GM12878 (cell line): ENCODE measurements at regions not wholly inside any gene's neighbourhood (a gene's known extent, or its start where the extent isn't known, plus 50 kb on each side); places are given as distances from the start of the nearest gene placed in this dataset.

ENCODE experiments used
- ATAC-seq: fragments of 200-7000 bp; cut with Tn5 transposase; 3 replicates; pipeline ENCODE4 v1.9.1; 2020; ENCODE audit warnings: mild to moderate bottlenecking, moderate library complexity
- BruUV-seq: library from RNA; stranded (reverse); fragments of 400-500 nt; replicated peaks from 2 replicates; lab custom pipeline; 2021; lab: Mats Ljungman, UMichigan
- CTCF ChIA-PET: fragments of 300-600 bp; sonication (Branson Sonifier 250); formaldehyde crosslinking; extraction: SDS; loops from one replicate; lab custom pipeline; 2021; ENCODE audit warnings: inconsistent platforms; lab: Yijun Ruan, JAX
- POLR2A ChIA-PET: fragments of 350-600 bp; formaldehyde crosslinking; extraction: SDS; loops from one replicate; lab custom pipeline; 2021; ENCODE audit warnings: inconsistent platforms; lab: Charles Lee
- RAD21 ChIA-PET: fragments of 300-600 bp; sonication (Branson Sonifier 250); formaldehyde crosslinking; loops from one replicate; lab custom pipeline; 2023; ENCODE audit warnings: antibody characterized with exemption; ENCODE audit not compliant: unreplicated experiment; lab: Charles Lee
- SMC1A ChIA-PET: fragments of 300-600 bp; sonication (Branson Sonifier 250); formaldehyde crosslinking; loops from one replicate; lab custom pipeline; 2023; ENCODE audit not compliant: unreplicated experiment, uncharacterized antibody; lab: Charles Lee
- DNase-seq: peaks from one replicate; pipeline ENCODE4 v3.0.0-alpha.2; 2011; ENCODE audit warnings: low read depth, low spot score
- FAIRE-seq: peaks from 3 replicates; lab custom pipeline; 2011; peaks lifted over from hg19 to GRCh38; lab: Jason Lieb, UNC
- H2AFZ ChIP-seq: 2 replicates; pipeline ENCODE4 v1.6.0; 2011; ENCODE audit warnings: low read depth, low read length, control low read depth; ENCODE audit not compliant: control insufficient read depth
- H3K27ac ChIP-seq: 2 replicates; pipeline ENCODE4 v1.5.1; 2011; ENCODE audit warnings: control low read depth; ENCODE audit not compliant: control insufficient read depth, insufficient read depth
- H3K27me3 ChIP-seq, 2 experiments: replicated peaks in 1 of 2; 2 replicates each; pipeline versions ENCODE4 v1.6.0 to v1.6.1; 2011; ENCODE audit warnings: low read length in 1 of 2; ENCODE audit not compliant: control insufficient read depth in 2 of 2, insufficient read depth in 2 of 2
- H3K36me3 ChIP-seq, 2 experiments: 2 replicates each; pipeline ENCODE4 v1.5.1; 2011; ENCODE audit warnings: low read length in 1 of 2; ENCODE audit not compliant: control insufficient read depth in 2 of 2, insufficient read depth in 2 of 2
- H3K4me1 ChIP-seq: 2 replicates; pipeline ENCODE4 v1.6.1; 2011; ENCODE audit warnings: mild to moderate bottlenecking, low read length, moderate library complexity, mixed read lengths; ENCODE audit not compliant: control insufficient read depth, insufficient read depth
- H3K4me2 ChIP-seq: 2 replicates; pipeline ENCODE4 v1.6.0; 2011; ENCODE audit warnings: control low read depth; ENCODE audit not compliant: control insufficient read depth, insufficient read depth
- H3K4me3 ChIP-seq: fragments of 200-600 bp; sonication (generic); 2 replicates; pipeline ENCODE4 v1.5.1; 2016
- H3K79me2 ChIP-seq: 2 replicates; pipeline ENCODE4 v1.6.0; 2011; ENCODE audit warnings: low read length; ENCODE audit not compliant: control insufficient read depth, insufficient read depth
- H3K9ac ChIP-seq: 2 replicates; pipeline ENCODE4 v1.8.0; 2011; ENCODE audit warnings: low read length, control low read depth, mixed read lengths; ENCODE audit not compliant: control insufficient read depth, insufficient read depth
- H3K9me3 ChIP-seq: replicated peaks from 3 replicates; pipeline ENCODE4 v1.5.1; 2011; ENCODE audit warnings: mild to moderate bottlenecking, low read length; ENCODE audit not compliant: control insufficient read depth, insufficient read depth
- H4K20me1 ChIP-seq: 2 replicates; pipeline ENCODE4 v1.6.0; 2011; ENCODE audit not compliant: control insufficient read depth, insufficient read depth
- BHLHE40 ChIP-seq, 2 experiments: fragments of 450-650 bp in 1 of 2; IDR thresholded peaks; 2 replicates each; pipeline ENCODE4 v1.6.1; 2011 to 2017; ENCODE audit warnings: low read depth in 2 of 2, borderline replicate concordance in 1 of 2, improper control_type of control experiment in 1 of 2, low read length in 1 of 2, mild to moderate bottlenecking in 1 of 2
- ESRRA ChIP-seq: IDR thresholded peaks from 2 replicates; pipeline ENCODE4 v1.6.1; 2012; ENCODE audit warnings: mild to moderate bottlenecking, low read length, improper control_type of control experiment
- FOS ChIP-seq: IDR thresholded peaks from 3 replicates; pipeline ENCODE4 v1.6.1; 2011; ENCODE audit warnings: borderline replicate concordance; ENCODE audit not compliant: insufficient read length; ENCODE audit errors: extremely low read depth
- FOXK2 ChIP-seq: fragments of 450-650 bp; IDR thresholded peaks from 2 replicates; pipeline ENCODE4 v1.6.1; 2017; ENCODE audit warnings: mild to moderate bottlenecking, moderate library complexity
- FOXM1 ChIP-seq: IDR thresholded peaks from 2 replicates; pipeline ENCODE4 v1.6.1; 2012; ENCODE audit warnings: low read depth, mild to moderate bottlenecking, inconsistent platforms, low read length, moderate library complexity
- HDAC6 ChIP-seq: fragments of 200-600 bp; sonication (generic); IDR thresholded peaks from one replicate; pipeline ENCODE4 v1.8.0; 2017; ENCODE audit warnings: antibody characterized with exemption; ENCODE audit not compliant: unreplicated experiment
- KAT2A ChIP-seq: conservative IDR thresholded peaks from 2 replicates; pipeline ENCODE4 v1.6.1; 2011; ENCODE audit warnings: low read depth, low read length; ENCODE audit not compliant: control insufficient read depth
- KLF5 ChIP-seq: fragments of 450-650 bp; IDR thresholded peaks from 2 replicates; pipeline ENCODE4 v1.6.1; 2014; ENCODE audit warnings: mild to moderate bottlenecking; ENCODE audit not compliant: partially characterized antibody
- MTA2 ChIP-seq: fragments of 450-650 bp; IDR thresholded peaks from 2 replicates; pipeline ENCODE4 v1.6.1; 2016; ENCODE audit warnings: low read depth, mild to moderate bottlenecking, moderate library complexity
- MYB ChIP-seq: fragments of 150-350 bp; IDR thresholded peaks from 2 replicates; pipeline ENCODE4 v1.6.1; 2014; ENCODE audit warnings: mild to moderate bottlenecking, low read depth, low read length, borderline replicate concordance
- NBN ChIP-seq: fragments of 450-650 bp; IDR thresholded peaks from 2 replicates; pipeline ENCODE4 v1.6.1; 2016
- NR2C2 ChIP-seq: IDR thresholded peaks from 2 replicates; pipeline ENCODE4 v1.6.1; 2011; ENCODE audit warnings: borderline replicate concordance, low read depth; ENCODE audit not compliant: control insufficient read depth, insufficient read length
- NRF1 ChIP-seq: conservative IDR thresholded peaks from 2 replicates; pipeline ENCODE4 v1.6.1; 2011; ENCODE audit warnings: mild to moderate bottlenecking, low read depth, low read length, improper control_type of control experiment
- POLR2AphosphoS2 ChIP-seq: IDR thresholded peaks from 2 replicates; pipeline ENCODE4 v1.6.1; 2011; ENCODE audit warnings: low read depth, mild to moderate bottlenecking, low read length, improper control_type of control experiment, moderate library complexity
- SUPT20H ChIP-seq: IDR thresholded peaks from 2 replicates; pipeline ENCODE4 v1.6.1; 2011; ENCODE audit warnings: low read depth, mild to moderate bottlenecking, low read length, moderate library complexity, borderline replicate concordance; ENCODE audit not compliant: control insufficient read depth
- TARDBP ChIP-seq: IDR thresholded peaks from 2 replicates; pipeline ENCODE4 v1.6.1; 2016; ENCODE audit warnings: borderline replicate concordance
- YY1 ChIP-seq: IDR thresholded peaks from 2 replicates; pipeline ENCODE4 v1.6.1; 2011; ENCODE audit warnings: low read depth, mild to moderate bottlenecking, low read length
- ZBED1 ChIP-seq: IDR thresholded peaks from 2 replicates; pipeline ENCODE4 v1.6.1; 2016; ENCODE audit warnings: borderline replicate concordance
- WGBS: methylation state at CpG from one replicate; pipeline ENCODE4 v1.1.6; 2016; ENCODE audit warnings: low lambda C conversion rate; ENCODE audit not compliant: insufficient replicate concordance, insufficient coverage; ENCODE audit errors: missing lambda C conversion rate; 5-methylcytosine and 5-hydroxymethylcytosine counted together
- in situ Hi-C: fragments of 300-500 bp; cut with MboI; formaldehyde crosslinking; loops from 9 replicates; pipeline ENCODE4 v1.14.3; 2018; ENCODE audit warnings: mixed read lengths
- intact Hi-C: fragments of 100-400 bp; cut with micrococcal nuclease; formaldehyde crosslinking; loops from one replicate; pipeline ENCODE4 v1.14.2; 2022; ENCODE audit not compliant: unreplicated experiment
- TF ChIP-seq, protein P1 (sequence below): fragments of 150-350 bp; IDR thresholded peaks from 2 replicates; pipeline ENCODE4 v1.6.1; 2016; ENCODE audit warnings: low read depth, low read length
- TF ChIP-seq, protein P2 (sequence below): fragments of 450-650 bp; IDR thresholded peaks from 2 replicates; pipeline ENCODE4 v1.6.1; 2016; ENCODE audit warnings: mild to moderate bottlenecking

DNA sequence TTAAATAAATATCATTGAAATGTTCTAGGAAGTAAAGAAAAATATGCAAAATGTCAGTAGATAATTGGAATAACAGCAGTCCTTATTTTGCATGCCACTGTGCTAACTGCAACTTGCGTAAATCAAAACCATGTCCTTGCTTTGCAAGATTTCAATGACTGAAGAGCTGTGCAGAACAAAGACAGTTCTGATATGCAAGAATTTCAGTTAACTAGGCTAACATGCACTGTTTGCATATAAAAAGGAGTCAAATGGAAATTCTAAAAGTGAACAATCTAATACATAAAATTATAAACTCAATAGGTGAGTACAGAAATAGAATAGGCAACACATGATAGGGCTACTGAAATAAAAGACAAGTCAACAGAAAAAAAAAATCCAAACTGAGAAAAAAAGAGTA lies 1844.6 kb upstream of the NUDT12 start (continued):
- TF ChIP-seq, protein P1, sequence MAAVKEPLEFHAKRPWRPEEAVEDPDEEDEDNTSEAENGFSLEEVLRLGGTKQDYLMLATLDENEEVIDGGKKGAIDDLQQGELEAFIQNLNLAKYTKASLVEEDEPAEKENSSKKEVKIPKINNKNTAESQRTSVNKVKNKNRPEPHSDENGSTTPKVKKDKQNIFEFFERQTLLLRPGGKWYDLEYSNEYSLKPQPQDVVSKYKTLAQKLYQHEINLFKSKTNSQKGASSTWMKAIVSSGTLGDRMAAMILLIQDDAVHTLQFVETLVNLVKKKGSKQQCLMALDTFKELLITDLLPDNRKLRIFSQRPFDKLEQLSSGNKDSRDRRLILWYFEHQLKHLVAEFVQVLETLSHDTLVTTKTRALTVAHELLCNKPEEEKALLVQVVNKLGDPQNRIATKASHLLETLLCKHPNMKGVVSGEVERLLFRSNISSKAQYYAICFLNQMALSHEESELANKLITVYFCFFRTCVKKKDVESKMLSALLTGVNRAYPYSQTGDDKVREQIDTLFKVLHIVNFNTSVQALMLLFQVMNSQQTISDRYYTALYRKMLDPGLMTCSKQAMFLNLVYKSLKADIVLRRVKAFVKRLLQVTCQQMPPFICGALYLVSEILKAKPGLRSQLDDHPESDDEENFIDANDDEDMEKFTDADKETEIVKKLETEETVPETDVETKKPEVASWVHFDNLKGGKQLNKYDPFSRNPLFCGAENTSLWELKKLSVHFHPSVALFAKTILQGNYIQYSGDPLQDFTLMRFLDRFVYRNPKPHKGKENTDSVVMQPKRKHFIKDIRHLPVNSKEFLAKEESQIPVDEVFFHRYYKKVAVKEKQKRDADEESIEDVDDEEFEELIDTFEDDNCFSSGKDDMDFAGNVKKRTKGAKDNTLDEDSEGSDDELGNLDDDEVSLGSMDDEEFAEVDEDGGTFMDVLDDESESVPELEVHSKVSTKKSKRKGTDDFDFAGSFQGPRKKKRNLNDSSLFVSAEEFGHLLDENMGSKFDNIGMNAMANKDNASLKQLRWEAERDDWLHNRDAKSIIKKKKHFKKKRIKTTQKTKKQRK, result no peak
- TF ChIP-seq TARDBP, result no peak
- TF ChIP-seq YY1, result no peak
- no peak for TF ChIP-seq NBN
- TF ChIP-seq MYB, result no peak
- no peak for TF ChIP-seq ESRRA

DNA sequence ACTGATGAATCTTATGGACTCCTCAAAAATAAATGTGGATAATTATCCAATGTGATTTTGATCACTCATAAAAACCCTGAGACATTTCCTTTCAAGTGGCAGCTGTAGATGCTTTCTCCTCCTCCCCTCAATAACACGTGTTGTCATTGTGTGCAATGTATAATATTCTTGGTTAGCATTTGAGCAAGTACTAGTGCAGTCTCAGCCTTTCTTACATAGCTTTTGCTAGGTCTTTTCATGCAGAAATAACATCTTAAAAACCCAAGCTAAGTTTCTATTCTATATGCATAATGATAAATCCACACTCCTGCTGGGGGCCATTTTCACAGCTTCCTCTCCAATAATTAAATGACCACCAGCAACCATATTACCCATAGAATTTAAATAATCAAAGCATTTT lies 1835.2 kb upstream of the NUDT12 start:
- ChIA-PET SMC1A (no interaction called here), RAD21 (no interaction called here), POLR2A (no interaction called here), CTCF (no interaction called here)
- FAIRE-seq, result no peak
- Histone ChIP-seq H3K79me2 (no peaks in the 10 kb centered on the region), H3K4me3 (no peak overlapping the region), H3K4me2 (no peak overlapping the region), H3K9me3 (no peaks in the 10 kb centered on the region), H3K27ac (no peak overlapping the region), H3K9ac (no peak overlapping the region), H4K20me1 (no peaks in the 10 kb centered on the region), H3K4me1 (no peaks in the 10 kb centered on the region), H2AFZ (no peak overlapping the region), H3K27me3 (no peaks in the 10 kb centered on the region), H3K36me3 (no peaks in the 10 kb centered on the region)
- no peak for DNase-seq
- no peak for ATAC-seq
- BruUV-seq, result no TSS peak
- 10% methylated on average over 1 of the region's 1 CpG for WGBS
- intact Hi-C loops (no loop called here), in situ Hi-C loops (no loop called here)
- no peak for TF ChIP-seq BHLHE40 (IDR thresholded peaks at IDR 0.05; ENCODE audit: borderline replicate concordance in 1 of 2, low read depth in 2 of 2, low read length in 1 of 2)
- TF ChIP-seq, protein P2, sequence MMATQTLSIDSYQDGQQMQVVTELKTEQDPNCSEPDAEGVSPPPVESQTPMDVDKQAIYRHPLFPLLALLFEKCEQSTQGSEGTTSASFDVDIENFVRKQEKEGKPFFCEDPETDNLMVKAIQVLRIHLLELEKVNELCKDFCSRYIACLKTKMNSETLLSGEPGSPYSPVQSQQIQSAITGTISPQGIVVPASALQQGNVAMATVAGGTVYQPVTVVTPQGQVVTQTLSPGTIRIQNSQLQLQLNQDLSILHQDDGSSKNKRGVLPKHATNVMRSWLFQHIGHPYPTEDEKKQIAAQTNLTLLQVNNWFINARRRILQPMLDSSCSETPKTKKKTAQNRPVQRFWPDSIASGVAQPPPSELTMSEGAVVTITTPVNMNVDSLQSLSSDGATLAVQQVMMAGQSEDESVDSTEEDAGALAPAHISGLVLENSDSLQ, result no peak
- no peak for TF ChIP-seq FOS
- TF ChIP-seq POLR2AphosphoS2, result no peak
- TF ChIP-seq FOXK2, result no peak
- TF ChIP-seq FOXM1, result no peak
- TF ChIP-seq KAT2A, result no peak
- no peak for TF ChIP-seq SUPT20H
- TF ChIP-seq HDAC6, result no peak
- TF ChIP-seq MTA2, result no peak
- TF ChIP-seq ESRRA, result no peak
- no peak for TF ChIP-seq KLF5
- no peak for TF ChIP-seq NRF1
- no peak for TF ChIP-seq ZBED1
- no peak for TF ChIP-seq NR2C2
